ENCODE measurements at regions not wholly inside any gene's neighbourhood (a gene's known extent, or its start where the extent isn't known, plus 50 kb on each side); places are given as distances from the start of the nearest gene placed in this dataset.
"Not testable (repeated sequence)": the region's sequence is repeated elsewhere in the genome, so short reads cannot be mapped to it uniquely, and the experiment has no call there.

DNA sequence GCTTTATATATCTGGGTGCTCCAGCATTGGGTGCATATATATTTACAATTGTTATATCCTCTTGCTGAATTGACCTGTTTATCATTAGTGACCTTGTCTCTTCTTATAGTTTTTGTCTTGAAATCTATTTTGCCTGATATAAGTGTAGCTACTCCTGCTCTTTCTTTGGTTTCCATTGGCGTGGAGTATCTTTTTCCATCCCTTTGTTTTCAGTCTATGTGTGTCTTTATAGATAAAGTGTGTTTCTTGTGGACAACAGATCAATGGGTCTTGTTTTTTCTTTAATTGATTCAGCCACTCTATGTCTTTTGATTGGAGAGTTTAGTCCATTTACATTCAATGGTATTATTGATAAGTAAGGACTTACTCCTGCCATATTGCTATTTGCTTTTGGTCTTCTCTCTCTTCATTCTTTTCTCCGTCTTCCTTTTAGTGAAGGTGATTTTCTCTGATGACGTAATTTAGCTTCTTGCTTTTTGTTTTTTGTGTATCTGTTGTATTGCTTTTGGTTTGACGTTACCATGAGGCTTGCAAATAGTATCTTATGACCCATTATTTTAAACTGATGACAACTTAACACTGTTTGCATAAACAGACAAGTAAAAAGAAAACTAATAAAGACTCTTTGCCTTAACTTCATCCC, 347.6 kb downstream of the TMEM121 start:
- no peak for DNase-seq (ENCODE audit: low read depth in 3 of 3)

DNA sequence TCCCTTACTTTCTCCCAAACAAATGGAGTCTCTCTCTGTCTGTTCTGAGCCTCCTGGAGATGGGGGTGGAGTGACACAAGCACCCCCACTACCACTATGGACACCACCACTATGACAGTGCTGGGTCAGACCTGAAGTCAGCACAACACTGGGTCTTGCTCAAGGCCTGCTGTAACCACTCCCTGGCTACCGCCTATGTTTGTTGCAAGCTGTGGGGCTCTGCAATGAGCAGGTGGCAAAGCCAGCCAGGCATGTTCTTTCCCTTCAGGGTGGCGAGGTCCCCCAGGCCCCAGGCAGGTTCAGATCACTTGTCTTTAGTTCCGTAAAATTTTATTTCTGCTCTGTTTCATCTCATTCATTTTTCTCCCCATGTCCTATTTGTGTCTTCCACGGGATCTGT, 349.8 kb downstream of the TMEM121 start:
- no peak for DNase-seq (ENCODE audit: low read depth in 3 of 3)

DNA sequence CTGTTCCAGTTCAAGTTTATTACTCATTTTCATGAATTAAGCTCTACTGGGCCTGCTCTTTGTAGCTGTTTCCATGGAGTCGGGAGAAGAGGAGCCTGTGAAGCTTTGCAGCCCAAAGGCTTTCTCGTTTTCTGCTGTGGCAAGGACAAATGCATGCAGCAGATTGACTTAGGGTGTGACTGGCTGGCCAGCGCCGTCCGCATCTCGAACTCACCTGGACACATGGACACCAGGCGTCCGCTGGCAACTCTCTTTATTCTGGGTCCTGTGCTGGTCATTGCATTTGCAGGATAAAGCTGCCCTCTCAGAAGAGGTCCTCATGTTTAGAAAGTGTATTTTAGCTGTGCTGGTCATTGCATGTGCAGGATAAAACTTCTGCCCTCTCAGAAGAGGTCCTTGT, 350.4 kb downstream of the TMEM121 start:
- no peak for DNase-seq (ENCODE audit: low read depth in 3 of 3)

- no peak for DNase-seq (ENCODE audit: low read depth in 3 of 3)
Observed at GRCh38 chr14:105877645-105878044, 351.3 kb downstream of the TMEM121 start.

GRCh38 chr14:105878125-105878524, 351.7 kb downstream of the TMEM121 start:
- DNase-seq (ENCODE audit: low read depth in 3 of 3) = no peak

DNA sequence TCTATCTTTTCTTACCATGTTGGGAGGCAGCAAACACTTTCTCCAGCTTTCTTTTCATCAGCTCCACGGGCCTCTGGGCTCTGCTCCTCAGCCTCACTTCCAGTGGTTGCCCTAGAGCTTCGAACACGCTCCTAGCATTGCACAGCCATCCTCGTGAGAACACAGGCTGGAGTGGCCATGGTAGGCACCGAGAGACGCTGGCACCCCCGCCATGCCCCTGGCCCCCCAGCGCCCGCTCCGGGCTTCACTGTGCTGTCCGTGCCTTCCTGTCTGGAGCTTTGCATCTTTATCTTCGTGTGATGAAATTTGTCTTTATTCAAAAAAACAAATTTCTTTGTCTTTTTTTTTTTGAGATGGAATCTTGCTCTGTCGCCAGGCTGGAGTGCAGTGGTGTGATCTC, 352.2 kb downstream of the TMEM121 start:
- DNase-seq (ENCODE audit: low read depth in 3 of 3) = no peak

- no peak for DNase-seq (ENCODE audit: low read depth in 3 of 3)
Observed at GRCh38 chr14:105879503-105879866, 353.1 kb downstream of the TMEM121 start.

- no peak for DNase-seq (ENCODE audit: low read depth in 3 of 3)
Observed at GRCh38 chr14:105879867-105880561, 353.6 kb downstream of the TMEM121 start.

- DNase-seq (ENCODE audit: low read depth in 3 of 3) = no peak
Observed at GRCh38 chr14:105880616-105881015, 354.2 kb downstream of the TMEM121 start.

DNA sequence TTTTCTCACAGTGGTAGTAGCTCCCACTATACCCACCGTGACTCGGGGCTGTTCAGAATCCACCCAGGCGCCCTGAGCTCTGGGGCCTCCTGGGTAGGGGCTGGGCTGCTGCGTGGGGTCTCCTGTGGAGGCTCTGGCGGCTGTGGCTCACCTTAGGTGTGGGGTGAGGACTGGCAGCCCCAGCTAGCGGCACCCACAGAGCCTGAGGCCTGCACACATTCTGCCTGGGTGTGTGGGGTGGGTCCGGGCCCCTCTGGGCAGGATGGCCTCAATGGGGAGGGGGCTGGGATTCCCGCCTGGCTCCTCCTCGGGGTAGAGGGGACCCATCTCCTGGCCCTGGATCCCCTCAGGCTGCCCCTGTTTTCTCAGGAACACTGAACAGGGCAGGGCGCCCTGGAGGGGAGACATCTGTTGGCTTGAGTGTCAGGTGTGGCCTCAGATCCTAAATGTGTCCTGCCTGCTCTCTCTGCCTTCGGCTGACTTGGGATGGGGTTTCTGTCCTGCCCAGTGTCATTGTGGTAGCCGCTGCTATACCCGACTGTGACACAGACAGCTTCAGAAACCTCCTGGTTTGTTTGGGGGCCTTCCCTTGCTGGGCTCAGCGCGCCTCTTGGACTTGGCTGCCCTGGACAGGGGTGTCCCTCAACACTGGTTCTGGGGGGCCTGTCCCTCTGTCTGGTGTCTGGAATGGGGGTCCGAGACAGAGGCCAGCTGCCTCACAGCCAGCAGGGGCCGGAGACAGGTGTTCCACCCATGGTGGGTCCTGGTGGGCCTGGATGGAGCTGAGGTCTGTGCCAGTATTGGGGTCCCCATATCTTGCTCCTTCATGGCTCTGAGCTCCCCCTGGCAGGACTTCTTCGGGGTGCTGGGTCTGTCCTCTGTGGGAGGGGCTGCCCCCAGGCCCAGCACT, 354.9 kb downstream of the TMEM121 start:
- no peak for DNase-seq (ENCODE audit: low read depth in 3 of 3)

- not testable (repeated sequence) for DNase-seq (ENCODE audit: low read depth in 3 of 3)
Observed at GRCh38 chr14:105882011-105882410, 355.6 kb downstream of the TMEM121 start.

GRCh38 chr14:105882626-105883025, 356.2 kb downstream of the TMEM121 start:
- no peak for DNase-seq (ENCODE audit: low read depth in 3 of 3)

- no peak for DNase-seq (ENCODE audit: low read depth in 3 of 3)
Observed at GRCh38 chr14:105883066-105884005, 357.0 kb downstream of the TMEM121 start.

DNA sequence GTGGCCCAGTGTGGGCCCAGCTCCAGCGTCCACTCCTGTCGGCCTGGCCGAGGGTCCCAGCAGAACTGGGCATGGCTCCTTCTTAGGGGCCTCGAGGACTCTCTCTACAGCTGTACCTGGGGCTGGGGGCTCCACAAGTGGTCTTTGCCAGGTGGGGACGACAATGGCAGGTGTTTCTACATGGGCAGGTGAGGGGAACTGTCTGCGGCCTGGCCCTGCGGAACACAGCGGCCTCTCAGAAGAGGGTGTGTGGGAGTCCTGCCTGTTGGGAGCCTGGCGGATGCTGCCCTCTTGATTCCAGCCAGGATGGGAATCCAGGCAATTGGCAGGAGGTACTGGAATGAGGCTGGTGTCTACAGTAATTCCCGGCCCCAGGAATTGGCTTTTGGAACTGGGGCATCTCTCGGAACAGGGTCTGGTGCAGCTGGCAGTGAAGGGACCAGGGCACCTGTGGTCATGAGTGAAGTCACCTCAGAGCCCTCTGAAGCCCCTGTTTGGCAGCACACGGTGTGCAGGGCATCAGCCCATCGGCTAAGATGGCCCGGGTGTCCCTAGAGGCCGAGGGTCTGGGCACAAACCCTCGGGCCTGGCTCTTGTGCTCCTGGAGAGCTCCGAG, 357.9 kb downstream of the TMEM121 start:
- DNase-seq (ENCODE audit: low read depth in 3 of 3) = not testable (repeated sequence)

- DNase-seq (ENCODE audit: low read depth in 3 of 3) = no peak
Observed at GRCh38 chr14:105884808-105885281, 358.5 kb downstream of the TMEM121 start.

GRCh38 chr14:105885561-105886320, 359.4 kb downstream of the TMEM121 start:
- no peak for DNase-seq (ENCODE audit: low read depth in 3 of 3)

- not testable (repeated sequence) for DNase-seq (ENCODE audit: low read depth in 3 of 3)
Observed at GRCh38 chr14:105886791-105887191, 360.4 kb downstream of the TMEM121 start.

GRCh38 chr14:105887692-105888091, 361.3 kb downstream of the TMEM121 start:
- no peak for DNase-seq (ENCODE audit: low read depth in 3 of 3)

- no peak for DNase-seq (ENCODE audit: low read depth in 3 of 3)
Observed at GRCh38 chr14:105888151-105888550, 361.8 kb downstream of the TMEM121 start.

Data from stimulated activated CD4-positive, alpha-beta T cell treated with anti-CD3 and anti-CD28 coated beads, TNF-alpha, amount 100 ng/mL, for 48 hours (primary cell).